ENCODE measurements at regions not wholly inside any gene's neighbourhood (a gene's known extent, or its start where the extent isn't known, plus 50 kb on each side); places are given as distances from the start of the nearest gene placed in this dataset.

GRCh38 chr19:29873801-29874575, 62.2 kb downstream of the CCNE1 start:
- TF ChIP-seq CTCF (IDR thresholded peaks at IDR 0.05), result peak in 6 of 12 donors; percentile 5 to 33 (median 16)
- TF ChIP-seq POLR2A (IDR thresholded peaks at IDR 0.05), result no peak

All from heart left ventricle (tissue), 13 donors.